Ascending aorta (tissue), 2 donors: ENCODE measurements at regions not wholly inside any gene's neighbourhood (a gene's known extent, or its start where the extent isn't known, plus 50 kb on each side); places are given as distances from the start of the nearest gene placed in this dataset.

Experiments
- DNase-seq, 2 donors: peaks; one replicate each; pipeline ENCODE4 v3.0.0-alpha.2; 2019; ENCODE audit warnings: low spot score in 2 of 2
- H3K27ac ChIP-seq, 2 donors: fragments of 200-600 bp; sonication (generic); one replicate each; pipeline ENCODE4 v1.5.1; 2016 to 2017; ENCODE audit warnings: mild to moderate bottlenecking in 1 of 2
- H3K27me3 ChIP-seq: fragments of 200-600 bp; sonication (generic); one replicate; pipeline ENCODE4 v1.5.1; 2017
- H3K36me3 ChIP-seq, 2 donors: fragments of 200-600 bp; sonication (generic); one replicate each; pipeline ENCODE4 v1.5.1; 2016
- H3K4me1 ChIP-seq, 2 donors: fragments of 200-600 bp; sonication (generic); one replicate each; pipeline ENCODE4 v1.5.1; 2016 to 2017; ENCODE audit warnings: mild to moderate bottlenecking in 1 of 2
- H3K4me3 ChIP-seq, 2 donors: fragments of 200-600 bp; sonication (generic); one replicate each; pipeline ENCODE4 v1.5.1; 2016 to 2017; ENCODE audit warnings: mild to moderate bottlenecking in 1 of 2
- H3K9me3 ChIP-seq, 2 donors: fragments of 200-600 bp; sonication (generic); one replicate each; pipeline ENCODE4 v1.5.1; 2016
- CTCF ChIP-seq, 3 experiments: fragments of 200-600 bp in 2 of 3; fragments of 450-650 bp in 1 of 3; sonication (generic) in 2 of 3; IDR thresholded peaks; one replicate each; pipeline ENCODE4 v1.5.1; 2016 to 2019; ENCODE audit warnings: antibody characterized with exemption in 3 of 3, mild to moderate bottlenecking in 1 of 3, moderate library complexity in 1 of 3
- intact Hi-C: fragments of 100-400 bp; cut with DNase I; formaldehyde crosslinking; loops from one replicate; pipeline ENCODE4 v1.15.1; 2023

- no peaks in the 10 kb centered on the region for H3K9me3 ChIP-seq
- no peak overlapping the region for H3K4me3 ChIP-seq
- intact Hi-C loops, result no loop called here
- H3K36me3 ChIP-seq, result no peaks in the 10 kb centered on the region
- H3K4me1 ChIP-seq, result no peaks in the 10 kb centered on the region
- no peak overlapping the region for H3K27ac ChIP-seq
- no peak for TF ChIP-seq CTCF (IDR thresholded peaks at IDR 0.05)
- no peaks in the 10 kb centered on the region for H3K27me3 ChIP-seq
- DNase-seq, result no peak
Observed at GRCh38 chr9:105079457-105079856, 151.5 kb upstream of the ABCA1 start.

GRCh38 chr9:105082843-105083242 lies 154.9 kb upstream of the ABCA1 start:
- Histone ChIP-seq H3K4me3 (no peak overlapping the region), H3K4me1 (no peaks in the 10 kb centered on the region), H3K9me3 (no peaks in the 10 kb centered on the region), H3K27me3 (no peaks in the 10 kb centered on the region), H3K36me3 (no peaks in the 10 kb centered on the region), H3K27ac (no peak overlapping the region)
- intact Hi-C loops, result no loop called here
- no peak for TF ChIP-seq CTCF (IDR thresholded peaks at IDR 0.05)
- no peak for DNase-seq

GRCh38 chr9:105083256-105083655 lies 155.3 kb upstream of the ABCA1 start:
- no peak for DNase-seq
- no peaks in the 10 kb centered on the region for H3K36me3 ChIP-seq
- H3K4me3 ChIP-seq, result no peak overlapping the region
- no peaks in the 10 kb centered on the region for H3K9me3 ChIP-seq
- H3K27ac ChIP-seq, result no peak overlapping the region
- H3K27me3 ChIP-seq, result no peaks in the 10 kb centered on the region
- no peak for TF ChIP-seq CTCF (IDR thresholded peaks at IDR 0.05)
- no peaks in the 10 kb centered on the region for H3K4me1 ChIP-seq
- intact Hi-C loops, result no loop called here

- Histone ChIP-seq H3K4me1 (no peaks in the 10 kb centered on the region), H3K27ac (no peak overlapping the region), H3K27me3 (no peaks in the 10 kb centered on the region), H3K36me3 (no peaks in the 10 kb centered on the region), H3K4me3 (no peak overlapping the region), H3K9me3 (no peaks in the 10 kb centered on the region)
- intact Hi-C loops, result no loop called here
- no peak for DNase-seq
- TF ChIP-seq CTCF (IDR thresholded peaks at IDR 0.05), result no peak
Observed at GRCh38 chr9:105087910-105088898, 156.2 kb upstream of the SLC44A1 start.

GRCh38 chr9:105089874-105090273 lies 154.6 kb upstream of the SLC44A1 start:
- no peak overlapping the region for H3K4me3 ChIP-seq
- H3K4me1 ChIP-seq, result no peaks in the 10 kb centered on the region
- intact Hi-C loops, result no loop called here
- H3K27me3 ChIP-seq, result no peaks in the 10 kb centered on the region
- no peaks in the 10 kb centered on the region for H3K36me3 ChIP-seq
- no peaks in the 10 kb centered on the region for H3K9me3 ChIP-seq
- DNase-seq, result no peak
- H3K27ac ChIP-seq, result no peak overlapping the region
- no peak for TF ChIP-seq CTCF (IDR thresholded peaks at IDR 0.05)
